ENCODE measurements at regions not wholly inside any gene's neighbourhood (a gene's known extent, or its start where the extent isn't known, plus 50 kb on each side); places are given as distances from the start of the nearest gene placed in this dataset.

- TF ChIP-seq CREB5 (CRISPR knock-in tag; IDR thresholded peaks at IDR 0.05; ENCODE audit: low read depth) (no peak), SNAI2 (CRISPR knock-in tag; IDR thresholded peaks at IDR 0.05) (no peak), GLIS3 (CRISPR knock-in tag; IDR thresholded peaks at IDR 0.05) (no peak), ZC3H10 (CRISPR knock-in tag; IDR thresholded peaks at IDR 0.05) (no peak), ZFP3 (CRISPR knock-in tag; IDR thresholded peaks at IDR 0.05) (no peak), BACH2 (CRISPR knock-in tag; IDR thresholded peaks at IDR 0.05; ENCODE audit: borderline replicate concordance) (no peak), OSR1 (CRISPR knock-in tag; IDR thresholded peaks at IDR 0.05) (no peak), RARB (CRISPR knock-in tag; IDR thresholded peaks at IDR 0.05) (no peak), ESRRG (CRISPR knock-in tag; IDR thresholded peaks at IDR 0.05) (no peak), TCF4 (CRISPR knock-in tag; IDR thresholded peaks at IDR 0.05; ENCODE audit: borderline replicate concordance) (no peak), ARNTL (CRISPR knock-in tag; IDR thresholded peaks at IDR 0.05; ENCODE audit: borderline replicate concordance, low read depth) (no peak), CSDC2 (CRISPR knock-in tag; IDR thresholded peaks at IDR 0.05) (no peak), ZNF8 (CRISPR knock-in tag; IDR thresholded peaks at IDR 0.05) (no peak), PATZ1 (CRISPR knock-in tag; IDR thresholded peaks at IDR 0.05; ENCODE audit: borderline replicate concordance) (no peak)
Observed at GRCh38 chr2:156695595-156695994, 259.4 kb downstream of the GPD2 start.
